Astrocyte (in vitro differentiated cells and primary cell): ENCODE measurements at regions not wholly inside any gene's neighbourhood (a gene's known extent, or its start where the extent isn't known, plus 50 kb on each side); places are given as distances from the start of the nearest gene placed in this dataset.

ENCODE experiments used
- DNase-seq: peaks from one replicate; pipeline ENCODE4 v3.0.0-alpha.2; 2010; ENCODE audit warnings: low read depth
- FAIRE-seq: peaks from 2 replicates; lab custom pipeline; 2011; peaks lifted over from hg19 to GRCh38; lab: Jason Lieb, UNC
- H2AFZ ChIP-seq: 2 replicates; pipeline ENCODE4 v1.6.0; 2012; ENCODE audit warnings: low read depth, low read length, inconsistent platforms
- H3K27ac ChIP-seq: 2 replicates; pipeline ENCODE4 v1.5.1; 2011; ENCODE audit warnings: low read depth, low read length, inconsistent platforms
- H3K27me3 ChIP-seq: 2 replicates; pipeline ENCODE4 v1.6.0; 2011; ENCODE audit warnings: low read length, inconsistent platforms; ENCODE audit not compliant: insufficient read depth
- H3K36me3 ChIP-seq: 2 replicates; pipeline ENCODE4 v1.5.1; 2011; ENCODE audit warnings: low read length, inconsistent platforms; ENCODE audit not compliant: insufficient read depth
- H3K4me1 ChIP-seq: 2 replicates; pipeline ENCODE4 v1.5.1; 2011; ENCODE audit warnings: low read length, inconsistent platforms; ENCODE audit not compliant: insufficient read depth
- H3K4me2 ChIP-seq: 2 replicates; pipeline ENCODE4 v1.6.0; 2012; ENCODE audit warnings: low read length, inconsistent platforms
- H3K4me3 ChIP-seq: 2 replicates; pipeline ENCODE4 v1.5.1; 2011; ENCODE audit warnings: low read depth, mild to moderate bottlenecking, low read length, inconsistent platforms; ENCODE audit not compliant: insufficient read depth
- H3K79me2 ChIP-seq: 2 replicates; pipeline ENCODE4 v1.6.0; 2012; ENCODE audit warnings: mild to moderate bottlenecking, low read length, inconsistent platforms; ENCODE audit not compliant: insufficient read depth
- H3K9ac ChIP-seq: 2 replicates; pipeline ENCODE4 v1.6.0; 2012; ENCODE audit warnings: mild to moderate bottlenecking, low read length, inconsistent platforms
- H3K9me3 ChIP-seq: 2 replicates; pipeline ENCODE4 v1.5.1; 2012; ENCODE audit warnings: low read depth, mild to moderate bottlenecking, low read length, inconsistent platforms; ENCODE audit not compliant: insufficient read depth
- H4K20me1 ChIP-seq: 2 replicates; pipeline ENCODE4 v1.6.0; 2012; ENCODE audit warnings: low read length, inconsistent platforms; ENCODE audit not compliant: insufficient read depth
- H3K27ac Mint-ChIP-seq: one replicate; pipeline ENCODE4 v1.8.0; 2021; ENCODE audit warnings: mild to moderate bottlenecking, mixed read lengths; ENCODE audit not compliant: unreplicated experiment
- H3K27me3 Mint-ChIP-seq: one replicate; pipeline ENCODE4 v1.8.0; 2021; ENCODE audit warnings: low read depth, mixed read lengths; ENCODE audit not compliant: unreplicated experiment
- H3K36me3 Mint-ChIP-seq: one replicate; pipeline ENCODE4 v1.8.0; 2021; ENCODE audit warnings: low read depth, mixed read lengths; ENCODE audit not compliant: unreplicated experiment
- H3K4me1 Mint-ChIP-seq: one replicate; pipeline ENCODE4 v1.8.0; 2021; ENCODE audit warnings: low read depth, mixed read lengths; ENCODE audit not compliant: unreplicated experiment
- H3K4me3 Mint-ChIP-seq: one replicate; pipeline ENCODE4 v1.8.0; 2021; ENCODE audit warnings: mild to moderate bottlenecking, moderate library complexity, mixed read lengths; ENCODE audit not compliant: unreplicated experiment
- H3K9me3 Mint-ChIP-seq: one replicate; pipeline ENCODE4 v1.8.0; 2021; ENCODE audit warnings: mild to moderate bottlenecking, mixed read lengths; ENCODE audit not compliant: unreplicated experiment
- CTCF ChIP-seq: IDR thresholded peaks from 2 replicates; pipeline ENCODE4 v1.5.1; 2011; ENCODE audit warnings: low read depth, mild to moderate bottlenecking, inconsistent platforms, low read length, moderate library complexity; ENCODE audit not compliant: insufficient read depth
- EZH2 ChIP-seq: IDR thresholded peaks from 2 replicates; pipeline ENCODE4 v1.6.1; 2012; ENCODE audit warnings: mild to moderate bottlenecking, low read length, inconsistent platforms; ENCODE audit not compliant: insufficient read depth

GRCh38 chr5:158414780-158415179, 555.8 kb upstream of the CLINT1 start:
- no peaks in the 10 kb centered on the region for H3K36me3 ChIP-seq
- H2AFZ ChIP-seq, result no peak overlapping the region
- no peak overlapping the region for H3K27ac Mint-ChIP-seq
- H3K36me3 Mint-ChIP-seq, result no peaks in the 10 kb centered on the region
- H3K79me2 ChIP-seq, result no peaks in the 10 kb centered on the region
- peak overlapping the region; percentile 28 for H3K4me2 ChIP-seq
- H3K27ac ChIP-seq, result peak overlapping the region; percentile 35
- no peaks in the 10 kb centered on the region for H3K27me3 ChIP-seq
- no peak overlapping the region for H3K4me3 Mint-ChIP-seq
- H3K27me3 Mint-ChIP-seq, result no peaks in the 10 kb centered on the region
- no peaks in the 10 kb centered on the region for H3K9me3 ChIP-seq
- H4K20me1 ChIP-seq, result no peaks in the 10 kb centered on the region
- TF ChIP-seq CTCF, result no peak
- no peak for TF ChIP-seq EZH2
- DNase-seq (peak; percentile 93), FAIRE-seq (peak; percentile 80)
- peaks cover 2% of the 10 kb centered on the region for H3K9me3 Mint-ChIP-seq
- peaks cover 23% of the 10 kb centered on the region for H3K4me1 Mint-ChIP-seq
- peaks cover 18% of the 10 kb centered on the region for H3K4me1 ChIP-seq
- no peak overlapping the region for H3K4me3 ChIP-seq
- H3K9ac ChIP-seq, result no peak overlapping the region

- H3K27ac ChIP-seq, result peak overlapping the region; percentile 13
- H3K4me1 Mint-ChIP-seq, result peaks cover 23% of the 10 kb centered on the region
- H3K4me2 ChIP-seq, result peak overlapping the region; percentile 28
- no peaks in the 10 kb centered on the region for H3K79me2 ChIP-seq
- H3K4me3 Mint-ChIP-seq, result no peak overlapping the region
- no peak overlapping the region for H3K9ac ChIP-seq
- no peaks in the 10 kb centered on the region for H4K20me1 ChIP-seq
- FAIRE-seq (no peak), DNase-seq (no peak)
- peaks cover 2% of the 10 kb centered on the region for H3K9me3 Mint-ChIP-seq
- no peaks in the 10 kb centered on the region for H3K9me3 ChIP-seq
- no peak overlapping the region for H3K4me3 ChIP-seq
- no peaks in the 10 kb centered on the region for H3K36me3 ChIP-seq
- TF ChIP-seq CTCF (no peak), EZH2 (no peak)
- no peaks in the 10 kb centered on the region for H3K27me3 Mint-ChIP-seq
- H3K27ac Mint-ChIP-seq, result peak overlapping the region; percentile 80
- H3K27me3 ChIP-seq, result no peaks in the 10 kb centered on the region
- no peaks in the 10 kb centered on the region for H3K36me3 Mint-ChIP-seq
- no peak overlapping the region for H2AFZ ChIP-seq
- peaks cover 18% of the 10 kb centered on the region for H3K4me1 ChIP-seq
Observed at GRCh38 chr5:158414333-158414762, 555.4 kb upstream of the CLINT1 start.

- Histone ChIP-seq H3K4me2 (no peak overlapping the region), H3K27me3 (no peaks in the 10 kb centered on the region), H3K79me2 (no peaks in the 10 kb centered on the region), H3K4me3 (no peak overlapping the region), H3K36me3 (no peaks in the 10 kb centered on the region), H3K9ac (no peak overlapping the region), H2AFZ (no peak overlapping the region), H3K9me3 (no peaks in the 10 kb centered on the region), H3K4me1 (peaks cover 18% of the 10 kb centered on the region), H3K27ac (no peak overlapping the region), H4K20me1 (no peaks in the 10 kb centered on the region)
- FAIRE-seq, result no peak
- no peaks in the 10 kb centered on the region for H3K36me3 Mint-ChIP-seq
- no peaks in the 10 kb centered on the region for H3K27me3 Mint-ChIP-seq
- H3K27ac Mint-ChIP-seq, result no peak overlapping the region
- peaks cover 23% of the 10 kb centered on the region for H3K4me1 Mint-ChIP-seq
- no peak for DNase-seq
- H3K4me3 Mint-ChIP-seq, result no peak overlapping the region
- peaks cover 2% of the 10 kb centered on the region for H3K9me3 Mint-ChIP-seq
- TF ChIP-seq CTCF, result no peak
- no peak for TF ChIP-seq EZH2
Observed at GRCh38 chr5:158413122-158413680, 554.3 kb upstream of the CLINT1 start.
